ENCODE measurements at regions not wholly inside any gene's neighbourhood (a gene's known extent, or its start where the extent isn't known, plus 50 kb on each side); places are given as distances from the start of the nearest gene placed in this dataset.

DNA sequence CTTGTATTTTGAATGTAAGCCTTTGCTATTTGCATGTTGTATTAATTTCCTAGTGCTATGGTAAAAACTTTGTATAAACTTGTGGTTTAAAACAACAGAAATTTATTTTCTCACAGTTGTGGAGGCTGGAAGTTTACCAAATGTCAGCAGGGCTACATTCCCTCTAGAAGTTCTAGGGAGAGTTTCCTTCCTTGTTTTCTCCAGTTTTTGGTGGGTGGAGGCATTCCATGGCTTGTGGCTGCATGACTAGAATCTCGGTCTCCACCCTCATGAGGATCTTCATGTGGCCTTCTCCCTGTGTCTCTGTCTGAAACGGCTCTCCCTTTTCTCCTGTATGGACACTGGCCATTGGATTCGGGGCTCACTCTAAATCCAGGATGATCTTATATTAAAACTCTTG lies 482.2 kb upstream of the GOT2 start:
- TF ChIP-seq EZH2phosphoT487 (IDR thresholded peaks at IDR 0.05; ENCODE audit: insufficient read depth, low read depth) = no peak
- no peak for TF ChIP-seq EZH2 (IDR thresholded peaks at IDR 0.05; ENCODE audit: insufficient read depth, poor library complexity, severe bottlenecking)
